OCI-LY7 (cell line): ENCODE measurements at regions not wholly inside any gene's neighbourhood (a gene's known extent, or its start where the extent isn't known, plus 50 kb on each side); places are given as distances from the start of the nearest gene placed in this dataset.

Experiments
- EZH2phosphoT487 ChIP-seq: fragments of 200-600 bp; sonication (generic); IDR thresholded peaks from 2 replicates; pipeline ENCODE4 v1.6.1; 2018; ENCODE audit warnings: low read depth, borderline replicate concordance, mild to moderate bottlenecking, mixed run types, antibody characterized with exemption, low read length, moderate library complexity, mixed read lengths
- TF ChIP-seq, protein P1 (sequence below): fragments of 200-600 bp; sonication (generic); conservative IDR thresholded peaks from 2 replicates; pipeline ENCODE4 v1.5.1; 2014; ENCODE audit warnings: mild to moderate bottlenecking, antibody characterized with exemption, low read length, moderate library complexity, mixed read lengths

DNA sequence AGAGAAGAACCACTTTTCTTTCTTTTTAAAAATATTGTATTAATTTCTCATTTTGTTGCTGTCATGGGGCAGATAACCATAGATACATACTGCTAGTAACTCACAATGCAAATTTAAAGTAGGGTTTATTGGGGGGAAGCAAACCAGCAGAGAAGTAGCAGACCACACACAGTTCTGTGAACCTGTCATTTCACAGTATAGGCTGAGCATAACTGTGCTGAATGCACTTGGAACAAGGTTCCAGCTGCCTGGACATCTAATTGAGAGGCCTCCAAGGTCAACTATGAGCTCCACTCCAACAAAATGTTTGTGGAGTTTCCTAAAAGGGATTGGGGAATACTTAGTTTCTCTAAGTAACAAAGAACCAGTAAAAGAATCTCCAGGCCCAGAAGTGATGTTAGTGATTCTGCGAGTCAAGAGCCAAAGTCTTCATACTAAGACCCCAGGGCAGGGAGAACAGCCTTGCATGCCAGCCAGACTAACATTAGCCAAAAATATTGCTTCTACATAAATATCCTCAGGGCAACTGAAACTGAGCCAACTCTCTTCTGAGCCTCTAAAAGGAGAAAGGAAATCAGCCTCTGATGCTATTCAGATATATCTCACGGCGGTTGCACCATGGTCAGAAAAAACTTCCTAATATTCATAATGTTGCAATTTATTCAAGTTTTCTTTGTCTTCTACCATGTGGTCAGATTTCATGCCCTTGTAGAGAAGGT is 856.4 kb upstream of the ALCAM start:
- TF ChIP-seq EZH2phosphoT487 = no peak
- TF ChIP-seq, protein P1, sequence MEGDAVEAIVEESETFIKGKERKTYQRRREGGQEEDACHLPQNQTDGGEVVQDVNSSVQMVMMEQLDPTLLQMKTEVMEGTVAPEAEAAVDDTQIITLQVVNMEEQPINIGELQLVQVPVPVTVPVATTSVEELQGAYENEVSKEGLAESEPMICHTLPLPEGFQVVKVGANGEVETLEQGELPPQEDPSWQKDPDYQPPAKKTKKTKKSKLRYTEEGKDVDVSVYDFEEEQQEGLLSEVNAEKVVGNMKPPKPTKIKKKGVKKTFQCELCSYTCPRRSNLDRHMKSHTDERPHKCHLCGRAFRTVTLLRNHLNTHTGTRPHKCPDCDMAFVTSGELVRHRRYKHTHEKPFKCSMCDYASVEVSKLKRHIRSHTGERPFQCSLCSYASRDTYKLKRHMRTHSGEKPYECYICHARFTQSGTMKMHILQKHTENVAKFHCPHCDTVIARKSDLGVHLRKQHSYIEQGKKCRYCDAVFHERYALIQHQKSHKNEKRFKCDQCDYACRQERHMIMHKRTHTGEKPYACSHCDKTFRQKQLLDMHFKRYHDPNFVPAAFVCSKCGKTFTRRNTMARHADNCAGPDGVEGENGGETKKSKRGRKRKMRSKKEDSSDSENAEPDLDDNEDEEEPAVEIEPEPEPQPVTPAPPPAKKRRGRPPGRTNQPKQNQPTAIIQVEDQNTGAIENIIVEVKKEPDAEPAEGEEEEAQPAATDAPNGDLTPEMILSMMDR = no peak
